Thyroid gland (tissue), 4 donors: ENCODE measurements at regions not wholly inside any gene's neighbourhood (a gene's known extent, or its start where the extent isn't known, plus 50 kb on each side); places are given as distances from the start of the nearest gene placed in this dataset.

Source experiments
- POLR2A ChIP-seq, 2 donors: fragments of 450-650 bp; IDR thresholded peaks; one replicate each; pipeline ENCODE4 v1.6.1; 2017; ENCODE audit warnings: antibody characterized with exemption in 2 of 2, mild to moderate bottlenecking in 2 of 2, moderate library complexity in 1 of 2
- TF ChIP-seq, protein P1 (sequence below), 6 experiments: fragments of 200-600 bp in 3 of 6; fragments of 450-650 bp in 3 of 6; sonication (generic) in 3 of 6; IDR thresholded peaks; one replicate each; pipeline ENCODE4 v1.5.1; 2016 to 2019; ENCODE audit warnings: antibody characterized with exemption in 6 of 6, mild to moderate bottlenecking in 2 of 6, inconsistent platforms in 1 of 6, moderate library complexity in 1 of 6

- no peak for TF ChIP-seq POLR2A (IDR thresholded peaks at IDR 0.05)
- TF ChIP-seq, protein P1, sequence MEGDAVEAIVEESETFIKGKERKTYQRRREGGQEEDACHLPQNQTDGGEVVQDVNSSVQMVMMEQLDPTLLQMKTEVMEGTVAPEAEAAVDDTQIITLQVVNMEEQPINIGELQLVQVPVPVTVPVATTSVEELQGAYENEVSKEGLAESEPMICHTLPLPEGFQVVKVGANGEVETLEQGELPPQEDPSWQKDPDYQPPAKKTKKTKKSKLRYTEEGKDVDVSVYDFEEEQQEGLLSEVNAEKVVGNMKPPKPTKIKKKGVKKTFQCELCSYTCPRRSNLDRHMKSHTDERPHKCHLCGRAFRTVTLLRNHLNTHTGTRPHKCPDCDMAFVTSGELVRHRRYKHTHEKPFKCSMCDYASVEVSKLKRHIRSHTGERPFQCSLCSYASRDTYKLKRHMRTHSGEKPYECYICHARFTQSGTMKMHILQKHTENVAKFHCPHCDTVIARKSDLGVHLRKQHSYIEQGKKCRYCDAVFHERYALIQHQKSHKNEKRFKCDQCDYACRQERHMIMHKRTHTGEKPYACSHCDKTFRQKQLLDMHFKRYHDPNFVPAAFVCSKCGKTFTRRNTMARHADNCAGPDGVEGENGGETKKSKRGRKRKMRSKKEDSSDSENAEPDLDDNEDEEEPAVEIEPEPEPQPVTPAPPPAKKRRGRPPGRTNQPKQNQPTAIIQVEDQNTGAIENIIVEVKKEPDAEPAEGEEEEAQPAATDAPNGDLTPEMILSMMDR (IDR thresholded peaks at IDR 0.05): no peak
These were observed 69.7 kb upstream of the WWC2 start for GRCh38 chr4:183029365-183029764.
